ENCODE measurements at regions not wholly inside any gene's neighbourhood (a gene's known extent, or its start where the extent isn't known, plus 50 kb on each side); places are given as distances from the start of the nearest gene placed in this dataset.

DNA sequence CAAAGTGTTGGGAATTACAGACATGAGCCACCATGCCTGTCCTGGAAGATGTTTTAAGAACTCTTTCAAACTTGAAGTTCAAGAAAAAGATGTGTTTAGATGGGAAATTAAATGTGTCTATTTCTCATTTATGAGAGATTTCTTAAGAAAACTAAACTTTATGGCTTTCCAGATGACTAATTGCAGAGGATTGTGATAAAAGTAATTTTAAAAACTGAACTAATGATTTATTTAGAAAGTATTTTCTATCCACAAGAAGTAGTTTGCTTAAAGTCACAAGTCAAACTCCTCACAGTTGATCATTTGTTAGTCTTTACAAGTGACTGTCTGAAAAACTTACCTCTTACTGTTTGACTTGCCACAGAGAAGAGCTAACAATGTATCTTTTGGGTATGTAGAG lies 89.6 kb upstream of the SPRY2 start:
- no peaks in the 10 kb centered on the region for H4K20me1 ChIP-seq (ENCODE audit: control insufficient read depth, insufficient read depth)
- in situ Hi-C loops (cut with MboI) (no loop called here), intact Hi-C loops (cut with micrococcal nuclease; ENCODE audit: unreplicated experiment) (no loop called here)
- no peak for TF ChIP-seq ATF7 (IDR thresholded peaks at IDR 0.05; ENCODE audit: low read depth)
- no peak for TF ChIP-seq EZH2 (IDR thresholded peaks at IDR 0.05; ENCODE audit: borderline replicate concordance, control insufficient read depth, low read depth, low read length)
- no TSS peak for BruUV-seq (replicated peaks)
- ATAC-seq = no peak
- H3K9me3 ChIP-seq (replicated peaks; ENCODE audit: control insufficient read depth, insufficient read depth, low read length) = no peaks in the 10 kb centered on the region
- no peaks in the 10 kb centered on the region for H3K4me1 ChIP-seq (ENCODE audit: control insufficient read depth, insufficient read depth, low read length)
- no peak for FAIRE-seq
- ChIA-PET CTCF (interaction anchor here (1.0 to 1.4 kb wide), 2 partner anchors 27 to 180 kb away, joined by 3 read pairs; no protein-coding TSS in a partner anchor), POLR2A (interaction anchor here (0.6 kb wide), 1 partner anchor 31 kb away, joined by 3 read pairs; no protein-coding TSS in a partner anchor), RAD21 (ENCODE audit: unreplicated experiment) (no interaction called here), SMC1A (ENCODE audit: uncharacterized antibody, unreplicated experiment) (interaction anchor here (1.1 to 2.5 kb wide), 10 partner anchors 8 to 768 kb away, joined by 3 to 8 read pairs (median 4); no protein-coding TSS in a partner anchor)
- no peak overlapping the region for H3K4me2 ChIP-seq (ENCODE audit: control insufficient read depth, insufficient read depth)
- no peak overlapping the region for H3K4me3 ChIP-seq
- no peaks in the 10 kb centered on the region for H3K36me3 ChIP-seq (ENCODE audit: control insufficient read depth in 2 of 2, insufficient read depth in 2 of 2, low read length in 1 of 2)
- H3K27me3 ChIP-seq (replicated peaks in 1 of 2; ENCODE audit: control insufficient read depth in 2 of 2, insufficient read depth in 2 of 2, low read length in 1 of 2) = no peaks in the 10 kb centered on the region
- H2AFZ ChIP-seq (ENCODE audit: control insufficient read depth, low read depth, low read length) = no peak overlapping the region
- H3K9ac ChIP-seq (ENCODE audit: control insufficient read depth, insufficient read depth, low read length) = no peak overlapping the region
- no peak overlapping the region for H3K27ac ChIP-seq (ENCODE audit: control insufficient read depth, insufficient read depth)
- H3K79me2 ChIP-seq (ENCODE audit: control insufficient read depth, insufficient read depth, low read length) = no peaks in the 10 kb centered on the region
- DNase-seq (ENCODE audit: low read depth, low spot score) = no peak

DNA sequence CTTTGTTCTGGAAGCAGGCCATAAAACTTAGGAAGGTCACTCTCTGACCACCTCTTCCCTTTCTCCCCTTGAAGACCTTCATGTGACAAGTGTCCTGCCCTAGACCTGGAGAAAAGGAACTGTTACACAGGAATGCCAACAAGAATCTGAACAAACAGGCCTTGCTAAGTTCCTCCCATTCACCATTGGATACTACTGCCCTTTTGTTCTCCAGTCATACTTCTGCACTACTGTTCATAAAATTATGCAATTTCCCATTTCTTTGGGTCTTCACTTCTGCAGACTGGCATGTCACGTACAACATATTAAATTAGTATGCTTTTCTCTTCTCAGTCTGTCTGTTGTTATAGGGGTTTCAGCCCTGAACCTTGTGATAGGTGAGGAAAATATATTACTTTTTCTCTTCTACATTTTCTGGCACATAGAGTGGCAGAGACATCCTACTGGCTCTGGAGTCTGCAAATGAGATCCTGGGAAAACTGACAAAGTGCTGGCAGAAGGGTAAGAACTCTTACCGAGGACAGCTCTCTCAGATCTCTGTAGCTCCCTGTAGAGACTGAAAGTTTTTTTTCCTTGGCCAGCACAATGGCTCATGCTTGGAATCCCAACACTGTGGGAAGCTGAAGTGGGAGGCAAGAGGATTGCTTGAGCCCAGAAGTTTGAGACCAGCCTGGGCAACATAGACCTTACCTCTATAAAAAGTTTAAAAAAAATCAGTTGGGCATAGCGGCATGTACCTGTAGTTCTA lies 87.6 kb upstream of the SPRY2 start:
- SMC1A ChIA-PET (ENCODE audit: uncharacterized antibody, unreplicated experiment) = interaction anchor here (2.4 to 3.1 kb wide), 2 partner anchors 8 to 22 kb away, joined by 5 to 29 read pairs; no protein-coding TSS in a partner anchor
- in situ Hi-C loops (cut with MboI) = no loop called here
- no peak overlapping the region for H2AFZ ChIP-seq (ENCODE audit: control insufficient read depth, low read depth, low read length)

More for the DNA sequence above, 87.6 kb upstream of the SPRY2 start:
- Histone ChIP-seq H3K79me2 (ENCODE audit: control insufficient read depth, insufficient read depth, low read length) (no peaks in the 10 kb centered on the region), H3K27me3 (replicated peaks in 1 of 2; ENCODE audit: control insufficient read depth in 2 of 2, insufficient read depth in 2 of 2, low read length in 1 of 2) (no peaks in the 10 kb centered on the region), H3K36me3 (ENCODE audit: control insufficient read depth in 2 of 2, insufficient read depth in 2 of 2, low read length in 1 of 2) (no peaks in the 10 kb centered on the region), H3K4me3 (no peak overlapping the region), H3K27ac (ENCODE audit: control insufficient read depth, insufficient read depth) (no peak overlapping the region), H3K9me3 (replicated peaks; ENCODE audit: control insufficient read depth, insufficient read depth, low read length) (no peaks in the 10 kb centered on the region), H3K4me1 (ENCODE audit: control insufficient read depth, insufficient read depth, low read length) (no peaks in the 10 kb centered on the region), H3K9ac (ENCODE audit: control insufficient read depth, insufficient read depth, low read length) (no peak overlapping the region), H3K4me2 (ENCODE audit: control insufficient read depth, insufficient read depth) (no peak overlapping the region), H4K20me1 (ENCODE audit: control insufficient read depth, insufficient read depth) (no peaks in the 10 kb centered on the region)
- BruUV-seq (replicated peaks) = no TSS peak
- ChIA-PET CTCF (interaction anchor here (0.5 to 0.8 kb wide), 3 partner anchors 21 to 753 kb away, joined by 3 read pairs; no protein-coding TSS in a partner anchor), POLR2A (no interaction called here), RAD21 (ENCODE audit: unreplicated experiment) (interaction anchor here (1.2 kb wide), 1 partner anchor 9 kb away, joined by 3 read pairs; no protein-coding TSS in a partner anchor)
- DNase-seq (ENCODE audit: low read depth, low spot score) (no peak), FAIRE-seq (no peak), ATAC-seq (no peak)
- WGBS (ENCODE audit: insufficient coverage, insufficient replicate concordance, low lambda C conversion rate, missing lambda C conversion rate) = 38% methylated on average over 3 of the region's 3 CpGs
- intact Hi-C loops (cut with micrococcal nuclease; ENCODE audit: unreplicated experiment) = no loop called here
- TF ChIP-seq PML (IDR thresholded peaks at IDR 0.05; ENCODE audit: low read length) (no peak), EP300 (IDR thresholded peaks at IDR 0.05; ENCODE audit: borderline replicate concordance in 1 of 2, control insufficient read depth in 1 of 2, low read depth in 2 of 2, low read length in 2 of 2) (no peak)

All from GM12878 (cell line).